ENCODE measurements at regions not wholly inside any gene's neighbourhood (a gene's known extent, or its start where the extent isn't known, plus 50 kb on each side); places are given as distances from the start of the nearest gene placed in this dataset.

DNA sequence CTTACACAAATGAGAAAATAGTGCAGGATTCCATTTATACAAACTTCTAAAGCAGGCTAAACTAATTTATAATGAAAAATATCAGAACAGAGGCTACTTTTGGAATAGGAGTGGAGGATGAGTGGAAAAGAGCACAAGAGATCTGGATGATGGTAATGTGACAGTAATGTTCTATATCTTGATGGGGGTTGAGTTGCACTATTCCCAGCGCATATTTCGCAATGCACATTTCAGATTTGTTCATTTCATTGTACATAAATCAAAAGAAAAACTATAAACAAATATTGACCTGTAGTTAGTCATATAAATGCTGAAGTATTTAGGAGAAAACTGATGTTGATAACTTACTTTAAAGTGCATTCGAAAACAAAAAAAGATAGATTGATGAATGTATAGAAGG lies 177.0 kb upstream of the MAOA start:
- TF ChIP-seq CTCF (conservative IDR thresholded peaks at IDR 0.05; ENCODE audit: low read length) (no peak), EZH2phosphoT487 (IDR thresholded peaks at IDR 0.05; ENCODE audit: borderline replicate concordance) (no peak)
